GM12874 (cell line): ENCODE measurements at regions not wholly inside any gene's neighbourhood (a gene's known extent, or its start where the extent isn't known, plus 50 kb on each side); places are given as distances from the start of the nearest gene placed in this dataset.

Experiments
- CTCF ChIP-seq: IDR thresholded peaks from 2 replicates; pipeline ENCODE4 v1.5.1; 2011; ENCODE audit warnings: low read depth, mild to moderate bottlenecking, control low read depth, low read length, moderate library complexity; ENCODE audit not compliant: insufficient read depth

- TF ChIP-seq CTCF, result no peak
Observed at GRCh38 chr5:113823696-113824095, 310.2 kb downstream of the YTHDC2 start.

GRCh38 chr5:113824307-113824706 is 310.8 kb downstream of the YTHDC2 start:
- no peak for TF ChIP-seq CTCF

GRCh38 chr5:113825176-113825575 is 311.7 kb downstream of the YTHDC2 start:
- no peak for TF ChIP-seq CTCF

GRCh38 chr5:113846941-113847340 is 333.4 kb downstream of the YTHDC2 start:
- no peak for TF ChIP-seq CTCF

GRCh38 chr5:113864437-113864836 is 350.9 kb downstream of the YTHDC2 start:
- no peak for TF ChIP-seq CTCF

- no peak for TF ChIP-seq CTCF
Observed at GRCh38 chr5:113866763-113867162, 353.3 kb downstream of the YTHDC2 start.

- TF ChIP-seq CTCF, result no peak
Observed at GRCh38 chr5:113869611-113870010, 356.1 kb downstream of the YTHDC2 start.

GRCh38 chr5:113871972-113872371 is 358.5 kb downstream of the YTHDC2 start:
- no peak for TF ChIP-seq CTCF
